WTC11 (cell line): ENCODE measurements at regions not wholly inside any gene's neighbourhood (a gene's known extent, or its start where the extent isn't known, plus 50 kb on each side); places are given as distances from the start of the nearest gene placed in this dataset.

Experiments
- ATAC-seq: fragments of 200-7000 bp; cut with Tn5 transposase; 2 replicates; pipeline ENCODE4 v1.10.0; 2021; ENCODE audit warnings: mild to moderate bottlenecking, moderate library complexity
- CTCF ChIA-PET: fragments of 300-600 bp; sonication (Branson Sonifier 250); formaldehyde crosslinking; loops from one replicate; lab custom pipeline; 2021; ENCODE audit warnings: antibody characterized with exemption; lab: Charles Lee
- POLR2A ChIA-PET: fragments of 350-600 bp; sonication (Branson Sonifier 250); formaldehyde crosslinking; loops from one replicate; lab custom pipeline; 2021; ENCODE audit warnings: antibody characterized with exemption; lab: Charles Lee
- DNase-seq: peaks from one replicate; pipeline ENCODE4 v3.0.0; 2021; ENCODE audit warnings: low spot score
- H3K27ac Mint-ChIP-seq: 2 replicates; pipeline ENCODE4 v1.8.0; 2021; ENCODE audit warnings: mixed read lengths
- H3K27me3 Mint-ChIP-seq: 2 replicates; pipeline ENCODE4 v1.8.0; 2021; ENCODE audit warnings: low read depth, mild to moderate bottlenecking, moderate library complexity, mixed read lengths
- H3K36me3 Mint-ChIP-seq: 2 replicates; pipeline ENCODE4 v1.8.0; 2021; ENCODE audit warnings: mixed read lengths
- H3K4me1 Mint-ChIP-seq: 2 replicates; pipeline ENCODE4 v1.8.0; 2022; ENCODE audit warnings: mixed read lengths
- H3K4me3 Mint-ChIP-seq: 2 replicates; pipeline ENCODE4 v1.8.0; 2021; ENCODE audit warnings: mild to moderate bottlenecking, moderate library complexity, mixed read lengths
- H3K9me3 Mint-ChIP-seq: 2 replicates; pipeline ENCODE4 v1.8.0; 2021; ENCODE audit warnings: mixed read lengths
- CBFB ChIP-seq: sonication (generic); formaldehyde crosslinking; IDR thresholded peaks from 2 replicates; pipeline ENCODE4 v1.8.1; 2022; ENCODE audit warnings: mild to moderate bottlenecking, low read depth, missing genetic modification reagents
- CREB1 ChIP-seq: sonication (generic); formaldehyde crosslinking; IDR thresholded peaks from 2 replicates; pipeline ENCODE4 v1.8.0; 2023; ENCODE audit warnings: mild to moderate bottlenecking, missing genetic modification reagents
- ESRRA ChIP-seq: sonication (generic); formaldehyde crosslinking; IDR thresholded peaks from 2 replicates; pipeline ENCODE4 v1.8.1; 2022; ENCODE audit warnings: mild to moderate bottlenecking, missing genetic modification reagents, borderline replicate concordance
- FOXP1 ChIP-seq: sonication (generic); formaldehyde crosslinking; IDR thresholded peaks from 2 replicates; pipeline ENCODE4 v1.8.0; 2022; ENCODE audit warnings: missing genetic modification reagents, mild to moderate bottlenecking, moderate library complexity, borderline replicate concordance
- JUN ChIP-seq: sonication (generic); formaldehyde crosslinking; IDR thresholded peaks from 2 replicates; pipeline ENCODE4 v1.8.0; 2023; ENCODE audit warnings: mild to moderate bottlenecking, missing genetic modification reagents
- KAT7 ChIP-seq: sonication (generic); formaldehyde crosslinking; IDR thresholded peaks from 2 replicates; pipeline ENCODE4 v1.8.1; 2023; ENCODE audit warnings: missing genetic modification reagents, mild to moderate bottlenecking, borderline replicate concordance
- SMAD3 ChIP-seq: sonication (generic); formaldehyde crosslinking; IDR thresholded peaks from 2 replicates; pipeline ENCODE4 v1.8.0; 2022; ENCODE audit warnings: missing genetic modification reagents, mild to moderate bottlenecking, borderline replicate concordance
- ZNF138 ChIP-seq: sonication (generic); formaldehyde crosslinking; conservative IDR thresholded peaks from 2 replicates; pipeline ENCODE4 v1.8.1; 2022; ENCODE audit warnings: mild to moderate bottlenecking, moderate library complexity, missing genetic modification reagents
- ZNF232 ChIP-seq: sonication (generic); formaldehyde crosslinking; IDR thresholded peaks from 2 replicates; pipeline ENCODE4 v1.8.0; 2022; ENCODE audit warnings: mild to moderate bottlenecking, missing genetic modification reagents
- TF ChIP-seq, protein P1 (sequence below): fragments of 250-450 bp; sonication (Bioruptor Pico); IDR thresholded peaks from 2 replicates; pipeline ENCODE4 v1.9.0; 2021; ENCODE audit warnings: mild to moderate bottlenecking, borderline replicate concordance
- TF ChIP-seq, protein P2 (sequence below): fragments of 250-450 bp; sonication (Bioruptor Pico); conservative IDR thresholded peaks from 2 replicates; pipeline ENCODE4 v1.9.0; 2021; ENCODE audit warnings: mild to moderate bottlenecking
- TF ChIP-seq, protein P3 (sequence below): sonication (generic); formaldehyde crosslinking; IDR thresholded peaks from 2 replicates; pipeline ENCODE4 v1.8.1; 2022; ENCODE audit warnings: low read depth, missing genetic modification reagents, borderline replicate concordance
- TF ChIP-seq, protein P4 (sequence below): sonication (generic); formaldehyde crosslinking; IDR thresholded peaks from 2 replicates; pipeline ENCODE4 v1.8.0; 2022; ENCODE audit warnings: missing genetic modification reagents

DNA sequence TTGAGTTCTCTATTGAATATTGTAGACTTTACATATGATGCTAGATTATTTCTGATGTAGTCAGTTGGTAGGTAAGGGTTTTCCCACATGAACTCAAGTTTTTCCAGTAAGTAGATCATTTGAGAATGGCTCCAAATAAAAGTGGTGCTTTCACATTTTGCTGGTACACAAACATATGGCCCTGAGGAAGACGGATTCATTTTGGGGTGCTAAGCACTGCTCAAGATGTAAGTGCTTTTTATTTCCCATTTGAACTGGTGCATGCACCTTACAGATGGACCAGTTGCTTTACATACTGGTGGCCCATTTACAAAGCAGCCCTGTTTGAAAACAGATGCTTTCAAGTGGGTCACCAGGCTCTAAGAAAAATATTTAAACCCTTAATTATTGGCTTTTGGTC lies 266.7 kb downstream of the MEIS1 start:
- ChIA-PET CTCF (no interaction called here), POLR2A (no interaction called here)
- TF ChIP-seq, protein P1, sequence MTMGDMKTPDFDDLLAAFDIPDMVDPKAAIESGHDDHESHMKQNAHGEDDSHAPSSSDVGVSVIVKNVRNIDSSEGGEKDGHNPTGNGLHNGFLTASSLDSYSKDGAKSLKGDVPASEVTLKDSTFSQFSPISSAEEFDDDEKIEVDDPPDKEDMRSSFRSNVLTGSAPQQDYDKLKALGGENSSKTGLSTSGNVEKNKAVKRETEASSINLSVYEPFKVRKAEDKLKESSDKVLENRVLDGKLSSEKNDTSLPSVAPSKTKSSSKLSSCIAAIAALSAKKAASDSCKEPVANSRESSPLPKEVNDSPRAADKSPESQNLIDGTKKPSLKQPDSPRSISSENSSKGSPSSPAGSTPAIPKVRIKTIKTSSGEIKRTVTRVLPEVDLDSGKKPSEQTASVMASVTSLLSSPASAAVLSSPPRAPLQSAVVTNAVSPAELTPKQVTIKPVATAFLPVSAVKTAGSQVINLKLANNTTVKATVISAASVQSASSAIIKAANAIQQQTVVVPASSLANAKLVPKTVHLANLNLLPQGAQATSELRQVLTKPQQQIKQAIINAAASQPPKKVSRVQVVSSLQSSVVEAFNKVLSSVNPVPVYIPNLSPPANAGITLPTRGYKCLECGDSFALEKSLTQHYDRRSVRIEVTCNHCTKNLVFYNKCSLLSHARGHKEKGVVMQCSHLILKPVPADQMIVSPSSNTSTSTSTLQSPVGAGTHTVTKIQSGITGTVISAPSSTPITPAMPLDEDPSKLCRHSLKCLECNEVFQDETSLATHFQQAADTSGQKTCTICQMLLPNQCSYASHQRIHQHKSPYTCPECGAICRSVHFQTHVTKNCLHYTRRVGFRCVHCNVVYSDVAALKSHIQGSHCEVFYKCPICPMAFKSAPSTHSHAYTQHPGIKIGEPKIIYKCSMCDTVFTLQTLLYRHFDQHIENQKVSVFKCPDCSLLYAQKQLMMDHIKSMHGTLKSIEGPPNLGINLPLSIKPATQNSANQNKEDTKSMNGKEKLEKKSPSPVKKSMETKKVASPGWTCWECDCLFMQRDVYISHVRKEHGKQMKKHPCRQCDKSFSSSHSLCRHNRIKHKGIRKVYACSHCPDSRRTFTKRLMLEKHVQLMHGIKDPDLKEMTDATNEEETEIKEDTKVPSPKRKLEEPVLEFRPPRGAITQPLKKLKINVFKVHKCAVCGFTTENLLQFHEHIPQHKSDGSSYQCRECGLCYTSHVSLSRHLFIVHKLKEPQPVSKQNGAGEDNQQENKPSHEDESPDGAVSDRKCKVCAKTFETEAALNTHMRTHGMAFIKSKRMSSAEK (CRISPR knock-in tag) = no peak
- TF ChIP-seq, protein P2, sequence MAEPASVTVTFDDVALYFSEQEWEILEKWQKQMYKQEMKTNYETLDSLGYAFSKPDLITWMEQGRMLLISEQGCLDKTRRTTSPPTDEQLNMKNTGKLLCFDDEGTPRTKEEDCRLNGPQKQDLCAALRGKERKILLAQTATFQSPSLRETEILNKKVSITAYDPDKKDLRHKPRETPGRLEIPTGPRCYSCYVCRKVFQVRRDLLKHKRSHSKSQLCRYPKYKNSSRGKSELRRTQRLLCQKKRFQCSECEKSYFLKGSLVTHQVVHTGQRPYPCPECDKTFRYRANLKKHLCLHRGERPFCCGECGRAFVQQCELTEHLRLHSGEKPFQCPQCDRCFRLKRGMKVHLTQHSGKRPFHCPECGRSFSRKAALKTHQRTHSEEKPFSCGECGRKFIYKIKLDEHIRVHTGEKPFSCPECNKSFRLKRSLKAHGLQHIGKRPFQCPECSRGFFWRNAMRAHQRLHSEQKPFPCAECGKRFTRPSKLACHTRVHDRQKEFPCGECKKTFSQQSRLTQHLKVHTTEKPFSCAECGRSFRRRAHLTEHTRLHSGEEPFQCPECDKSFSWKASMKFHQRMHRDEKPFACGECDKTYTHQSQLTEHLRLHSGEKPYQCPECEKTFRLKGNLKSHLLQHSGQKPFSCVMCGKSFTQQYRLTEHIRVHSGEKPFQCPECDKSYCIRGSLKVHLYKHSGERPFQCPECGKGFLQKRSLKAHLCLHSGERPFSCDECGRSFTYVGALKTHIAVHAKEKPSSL = no peak
- TF ChIP-seq ESRRA (CRISPR knock-in tag) = no peak
- TF ChIP-seq SMAD3 (CRISPR knock-in tag) = no peak
- TF ChIP-seq KAT7 = no peak
- Mint-ChIP-seq H3K27me3 (no peaks in the 10 kb centered on the region), H3K36me3 (no peaks in the 10 kb centered on the region), H3K4me1 (peaks cover 41% of the 10 kb centered on the region), H3K9me3 (no peaks in the 10 kb centered on the region), H3K4me3 (no peak overlapping the region), H3K27ac (no peak overlapping the region)
- ATAC-seq = no peak
- no peak for DNase-seq

DNA sequence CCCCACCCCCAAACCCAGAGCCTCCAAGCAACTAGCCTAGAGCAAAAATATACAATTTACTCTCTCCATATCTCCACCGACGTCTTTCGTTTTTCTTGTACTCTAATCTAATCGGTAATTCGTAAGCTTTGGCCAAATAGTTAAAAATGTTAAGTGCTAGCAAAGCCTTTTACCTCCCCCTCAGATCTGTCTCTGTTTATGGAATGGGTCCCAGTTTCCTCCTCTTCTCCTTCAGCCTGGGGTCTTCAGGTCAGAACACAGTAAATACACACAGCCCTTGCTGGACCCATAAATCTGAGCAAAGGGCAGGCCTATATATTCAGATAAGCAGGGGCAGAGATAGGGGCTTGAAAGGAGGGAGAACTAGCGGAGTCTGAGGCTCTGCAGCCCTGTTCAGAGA lies 267.4 kb downstream of the MEIS1 start:
- Mint-ChIP-seq H3K9me3 (no peaks in the 10 kb centered on the region), H3K27me3 (no peaks in the 10 kb centered on the region), H3K4me1 (peaks cover 41% of the 10 kb centered on the region), H3K27ac (no peak overlapping the region), H3K4me3 (no peak overlapping the region), H3K36me3 (no peaks in the 10 kb centered on the region)
- ChIA-PET POLR2A (no interaction called here), CTCF (no interaction called here)
- no peak for ATAC-seq
- TF ChIP-seq ZNF232 (CRISPR knock-in tag) (no peak), ZNF138 (CRISPR knock-in tag) (no peak), FOXP1 (no peak), CBFB (CRISPR knock-in tag) (no peak), CREB1 (CRISPR knock-in tag) (no peak), JUN (CRISPR knock-in tag) (no peak)
- TF ChIP-seq, protein P3, sequence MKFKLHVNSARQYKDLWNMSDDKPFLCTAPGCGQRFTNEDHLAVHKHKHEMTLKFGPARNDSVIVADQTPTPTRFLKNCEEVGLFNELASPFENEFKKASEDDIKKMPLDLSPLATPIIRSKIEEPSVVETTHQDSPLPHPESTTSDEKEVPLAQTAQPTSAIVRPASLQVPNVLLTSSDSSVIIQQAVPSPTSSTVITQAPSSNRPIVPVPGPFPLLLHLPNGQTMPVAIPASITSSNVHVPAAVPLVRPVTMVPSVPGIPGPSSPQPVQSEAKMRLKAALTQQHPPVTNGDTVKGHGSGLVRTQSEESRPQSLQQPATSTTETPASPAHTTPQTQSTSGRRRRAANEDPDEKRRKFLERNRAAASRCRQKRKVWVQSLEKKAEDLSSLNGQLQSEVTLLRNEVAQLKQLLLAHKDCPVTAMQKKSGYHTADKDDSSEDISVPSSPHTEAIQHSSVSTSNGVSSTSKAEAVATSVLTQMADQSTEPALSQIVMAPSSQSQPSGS (CRISPR knock-in tag) = no peak
- TF ChIP-seq, protein P4, sequence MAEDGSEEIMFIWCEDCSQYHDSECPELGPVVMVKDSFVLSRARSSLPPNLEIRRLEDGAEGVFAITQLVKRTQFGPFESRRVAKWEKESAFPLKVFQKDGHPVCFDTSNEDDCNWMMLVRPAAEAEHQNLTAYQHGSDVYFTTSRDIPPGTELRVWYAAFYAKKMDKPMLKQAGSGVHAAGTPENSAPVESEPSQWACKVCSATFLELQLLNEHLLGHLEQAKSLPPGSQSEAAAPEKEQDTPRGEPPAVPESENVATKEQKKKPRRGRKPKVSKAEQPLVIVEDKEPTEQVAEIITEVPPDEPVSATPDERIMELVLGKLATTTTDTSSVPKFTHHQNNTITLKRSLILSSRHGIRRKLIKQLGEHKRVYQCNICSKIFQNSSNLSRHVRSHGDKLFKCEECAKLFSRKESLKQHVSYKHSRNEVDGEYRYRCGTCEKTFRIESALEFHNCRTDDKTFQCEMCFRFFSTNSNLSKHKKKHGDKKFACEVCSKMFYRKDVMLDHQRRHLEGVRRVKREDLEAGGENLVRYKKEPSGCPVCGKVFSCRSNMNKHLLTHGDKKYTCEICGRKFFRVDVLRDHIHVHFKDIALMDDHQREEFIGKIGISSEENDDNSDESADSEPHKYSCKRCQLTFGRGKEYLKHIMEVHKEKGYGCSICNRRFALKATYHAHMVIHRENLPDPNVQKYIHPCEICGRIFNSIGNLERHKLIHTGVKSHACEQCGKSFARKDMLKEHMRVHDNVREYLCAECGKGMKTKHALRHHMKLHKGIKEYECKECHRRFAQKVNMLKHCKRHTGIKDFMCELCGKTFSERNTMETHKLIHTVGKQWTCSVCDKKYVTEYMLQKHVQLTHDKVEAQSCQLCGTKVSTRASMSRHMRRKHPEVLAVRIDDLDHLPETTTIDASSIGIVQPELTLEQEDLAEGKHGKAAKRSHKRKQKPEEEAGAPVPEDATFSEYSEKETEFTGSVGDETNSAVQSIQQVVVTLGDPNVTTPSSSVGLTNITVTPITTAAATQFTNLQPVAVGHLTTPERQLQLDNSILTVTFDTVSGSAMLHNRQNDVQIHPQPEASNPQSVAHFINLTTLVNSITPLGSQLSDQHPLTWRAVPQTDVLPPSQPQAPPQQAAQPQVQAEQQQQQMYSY (CRISPR knock-in tag) = no peak
- no peak for DNase-seq
